NT2/D1 (cell line): ENCODE measurements at regions not wholly inside any gene's neighbourhood (a gene's known extent, or its start where the extent isn't known, plus 50 kb on each side); places are given as distances from the start of the nearest gene placed in this dataset.

ENCODE experiments used
- DNase-seq: peaks from one replicate; pipeline ENCODE4 v3.0.0-alpha.2; 2011; ENCODE audit warnings: low read depth, low spot score
- H3K27me3 ChIP-seq: 2 replicates; pipeline ENCODE4 v1.6.0; 2011; ENCODE audit warnings: mild to moderate bottlenecking; ENCODE audit not compliant: insufficient read length, insufficient read depth
- H3K36me3 ChIP-seq: 2 replicates; pipeline ENCODE4 v1.6.1; 2011; ENCODE audit warnings: mild to moderate bottlenecking, low read length, mixed read lengths; ENCODE audit not compliant: insufficient read depth, insufficient read length
- H3K4me1 ChIP-seq: 2 replicates; pipeline ENCODE4 v1.5.1; 2011; ENCODE audit not compliant: insufficient read depth, insufficient read length
- H3K4me3 ChIP-seq: 2 replicates; pipeline ENCODE4 v1.5.1; 2011; ENCODE audit warnings: low read depth; ENCODE audit not compliant: insufficient read length
- H3K9ac ChIP-seq: 2 replicates; pipeline ENCODE4 v1.6.0; 2011; ENCODE audit warnings: low read depth; ENCODE audit not compliant: insufficient read length
- H3K9me3 ChIP-seq: 2 replicates; pipeline ENCODE4 v1.5.1; 2011; ENCODE audit warnings: mild to moderate bottlenecking, low read length; ENCODE audit not compliant: insufficient read depth
- SUZ12 ChIP-seq: IDR thresholded peaks from 2 replicates; pipeline ENCODE4 v1.6.1; 2011; ENCODE audit not compliant: insufficient read length, insufficient read depth; ENCODE audit errors: extremely low read depth
- YY1 ChIP-seq: IDR thresholded peaks from 2 replicates; pipeline ENCODE4 v1.6.1; 2011; ENCODE audit not compliant: insufficient read length, insufficient read depth
- ZNF274 ChIP-seq: IDR thresholded peaks from 2 replicates; pipeline ENCODE4 v1.6.1; 2011; ENCODE audit warnings: mild to moderate bottlenecking, low read depth, low read length

- no peak for TF ChIP-seq SUZ12
- no peak for TF ChIP-seq YY1
- TF ChIP-seq ZNF274 = no peak
- no peak overlapping the region for H3K9ac ChIP-seq
- H3K27me3 ChIP-seq = peaks cover 19% of the 10 kb centered on the region
- peaks cover 11% of the 10 kb centered on the region; the same call in 1 of the 2 replicates for H3K9me3 ChIP-seq
- no peaks in the 10 kb centered on the region for H3K36me3 ChIP-seq
- no peak overlapping the region for H3K4me3 ChIP-seq
- DNase-seq = no peak
- peaks cover 5% of the 10 kb centered on the region for H3K4me1 ChIP-seq
Observed at GRCh38 chr10:131673396-131673795, 227.4 kb upstream of the PPP2R2D start.

- Histone ChIP-seq H3K9me3 (peaks cover 11% of the 10 kb centered on the region; the same call in 1 of the 2 replicates), H3K9ac (no peak overlapping the region), H3K36me3 (no peaks in the 10 kb centered on the region), H3K27me3 (peaks cover 19% of the 10 kb centered on the region), H3K4me1 (peaks cover 5% of the 10 kb centered on the region), H3K4me3 (no peak overlapping the region)
- no peak for TF ChIP-seq ZNF274
- no peak for TF ChIP-seq SUZ12
- TF ChIP-seq YY1 = no peak
- no peak for DNase-seq
Observed at GRCh38 chr10:131674130-131674529, 226.7 kb upstream of the PPP2R2D start.

GRCh38 chr10:131675104-131675503 lies 225.7 kb upstream of the PPP2R2D start:
- peaks cover 11% of the 10 kb centered on the region; the same call in 1 of the 2 replicates for H3K9me3 ChIP-seq
- H3K27me3 ChIP-seq = peaks cover 19% of the 10 kb centered on the region
- TF ChIP-seq SUZ12 (no peak), ZNF274 (no peak), YY1 (no peak)
- no peak for DNase-seq
- no peaks in the 10 kb centered on the region for H3K36me3 ChIP-seq
- H3K4me3 ChIP-seq = no peak overlapping the region
- no peak overlapping the region for H3K9ac ChIP-seq
- H3K4me1 ChIP-seq = peaks cover 5% of the 10 kb centered on the region

- H3K4me3 ChIP-seq = no peak overlapping the region
- H3K4me1 ChIP-seq = peaks cover 9% of the 10 kb centered on the region
- H3K27me3 ChIP-seq = peaks cover 19% of the 10 kb centered on the region
- H3K9ac ChIP-seq = no peak overlapping the region
- TF ChIP-seq YY1 (no peak), SUZ12 (no peak), ZNF274 (no peak)
- H3K36me3 ChIP-seq = no peaks in the 10 kb centered on the region
- DNase-seq = no peak
- peaks cover 11% of the 10 kb centered on the region; the same call in 1 of the 2 replicates for H3K9me3 ChIP-seq
Observed at GRCh38 chr10:131676046-131676799, 224.6 kb upstream of the PPP2R2D start.

GRCh38 chr10:131676800-131677421 lies 223.9 kb upstream of the PPP2R2D start:
- H3K4me1 ChIP-seq = peaks cover 9% of the 10 kb centered on the region
- H3K27me3 ChIP-seq = peaks cover 19% of the 10 kb centered on the region
- no peaks in the 10 kb centered on the region for H3K36me3 ChIP-seq
- peaks cover 11% of the 10 kb centered on the region; the same call in 1 of the 2 replicates for H3K9me3 ChIP-seq
- DNase-seq = peak; percentile 82
- H3K4me3 ChIP-seq = no peak overlapping the region
- TF ChIP-seq SUZ12 (no peak), ZNF274 (no peak), YY1 (no peak)
- H3K9ac ChIP-seq = no peak overlapping the region

GRCh38 chr10:131677671-131678070 lies 223.1 kb upstream of the PPP2R2D start:
- H3K36me3 ChIP-seq = no peaks in the 10 kb centered on the region
- H3K4me3 ChIP-seq = no peak overlapping the region
- H3K4me1 ChIP-seq = peaks cover 9% of the 10 kb centered on the region
- DNase-seq = no peak
- peaks cover 9% of the 10 kb centered on the region; the same call in 1 of the 2 replicates for H3K9me3 ChIP-seq
- no peak overlapping the region for H3K9ac ChIP-seq
- H3K27me3 ChIP-seq = peaks cover 19% of the 10 kb centered on the region
- TF ChIP-seq ZNF274 (no peak), SUZ12 (no peak), YY1 (no peak)

- TF ChIP-seq YY1 = no peak
- TF ChIP-seq ZNF274 = no peak
- TF ChIP-seq SUZ12 = no peak
- H3K27me3 ChIP-seq = peaks cover 19% of the 10 kb centered on the region
- DNase-seq = no peak
- no peak overlapping the region for H3K4me3 ChIP-seq
- peaks cover 8% of the 10 kb centered on the region; the same call in 1 of the 2 replicates for H3K9me3 ChIP-seq
- peaks cover 9% of the 10 kb centered on the region for H3K4me1 ChIP-seq
- H3K36me3 ChIP-seq = no peaks in the 10 kb centered on the region
- no peak overlapping the region for H3K9ac ChIP-seq
Observed at GRCh38 chr10:131678171-131678570, 222.6 kb upstream of the PPP2R2D start.
